ENCODE measurements at regions not wholly inside any gene's neighbourhood (a gene's known extent, or its start where the extent isn't known, plus 50 kb on each side); places are given as distances from the start of the nearest gene placed in this dataset.
"Not testable (repeated sequence)": the region's sequence is repeated elsewhere in the genome, so short reads cannot be mapped to it uniquely, and the experiment has no call there.

GRCh38 chr2:239594019-239594771, 193.4 kb upstream of the HDAC4 start:
- intact Hi-C loops (cut with DNase I): no loop called here
- peak in 16 of 42 donors; percentile 3 to 42 (median 12) for DNase-seq

GRCh38 chr2:239593455-239593854, 192.6 kb upstream of the HDAC4 start:
- DNase-seq: peak in 5 of 42 donors; percentile 1 to 13 (median 4)

GRCh38 chr2:239592629-239593290, 191.9 kb upstream of the HDAC4 start:
- intact Hi-C loops (cut with DNase I): not testable (repeated sequence)
- DNase-seq: peak in 2 of 42 donors; percentile 4 to 8

More at GRCh38 chr2:239593455-239593854, 192.6 kb upstream of the HDAC4 start:
- intact Hi-C loops (cut with DNase I): no loop called here

- DNase-seq: peak in 4 of 42 donors; percentile 1 to 12 (median 8)
These were observed 190.4 kb upstream of the HDAC4 start for GRCh38 chr2:239590995-239591915.

GRCh38 chr2:239590276-239590675, 189.5 kb upstream of the HDAC4 start:
- intact Hi-C loops (cut with DNase I): no loop called here

More at GRCh38 chr2:239590995-239591915, 190.4 kb upstream of the HDAC4 start:
- intact Hi-C loops (cut with DNase I): no loop called here

GRCh38 chr2:239589833-239590232, 189.0 kb upstream of the HDAC4 start:
- intact Hi-C loops (cut with DNase I): no loop called here
- peak in 1 of 42 donors; percentile 12 for DNase-seq

More at GRCh38 chr2:239590276-239590675, 189.5 kb upstream of the HDAC4 start:
- peak in 1 of 42 donors; percentile 3 for DNase-seq

GRCh38 chr2:239589270-239589825, 188.5 kb upstream of the HDAC4 start:
- DNase-seq: peak in 1 of 42 donors; percentile 14

GRCh38 chr2:239588451-239589269, 187.8 kb upstream of the HDAC4 start:
- intact Hi-C loops (cut with DNase I): no loop called here
- no peak for DNase-seq

More at GRCh38 chr2:239589270-239589825, 188.5 kb upstream of the HDAC4 start:
- intact Hi-C loops (cut with DNase I): no loop called here

GRCh38 chr2:239587841-239588240, 187.0 kb upstream of the HDAC4 start:
- intact Hi-C loops (cut with DNase I): no loop called here
- no peak for DNase-seq

GRCh38 chr2:239587311-239587731, 186.5 kb upstream of the HDAC4 start:
- no peak for DNase-seq

GRCh38 chr2:239586651-239587310, 186.0 kb upstream of the HDAC4 start:
- peak in 5 of 42 donors; percentile 13 to 35 (median 17) for DNase-seq
- intact Hi-C loops (cut with DNase I): no loop called here

More at GRCh38 chr2:239587311-239587731, 186.5 kb upstream of the HDAC4 start:
- intact Hi-C loops (cut with DNase I): no loop called here

GRCh38 chr2:239585422-239585821, 184.6 kb upstream of the HDAC4 start:
- intact Hi-C loops (cut with DNase I): no loop called here
- no peak for DNase-seq

- no peak for DNase-seq
- intact Hi-C loops (cut with DNase I): no loop called here
These were observed 184.2 kb upstream of the HDAC4 start for GRCh38 chr2:239584986-239585385.

GRCh38 chr2:239583879-239584859, 183.3 kb upstream of the HDAC4 start:
- no peak for DNase-seq
- intact Hi-C loops (cut with DNase I): no loop called here

- intact Hi-C loops (cut with DNase I): no loop called here
- DNase-seq: no peak
These were observed 182.5 kb upstream of the HDAC4 start for GRCh38 chr2:239583171-239583878.

- no peak for DNase-seq
- intact Hi-C loops (cut with DNase I): no loop called here
These were observed 181.7 kb upstream of the HDAC4 start for GRCh38 chr2:239582476-239582875.

Data from head of caudate nucleus (tissue), 42 donors.